HG03280 (cell line): ENCODE measurements at regions not wholly inside any gene's neighbourhood (a gene's known extent, or its start where the extent isn't known, plus 50 kb on each side); places are given as distances from the start of the nearest gene placed in this dataset.

Source experiments
- ATAC-seq: cut with Tn5 transposase; IDR thresholded peaks from one replicate; pipeline ENCODE4 v1.9.1; 2021; ENCODE audit warnings: mild to moderate bottlenecking, moderate library complexity; ENCODE audit not compliant: unreplicated experiment

GRCh38 chr11:15913261-15913660, 443.1 kb downstream of the SOX6 start:
- ATAC-seq: no peak
